SK-N-MC (cell line): ENCODE measurements at regions not wholly inside any gene's neighbourhood (a gene's known extent, or its start where the extent isn't known, plus 50 kb on each side); places are given as distances from the start of the nearest gene placed in this dataset.

Source experiments
- EZH2 ChIP-seq: fragments of 200-600 bp; sonication (generic); IDR thresholded peaks from one replicate; pipeline ENCODE4 v1.6.1; 2017; ENCODE audit warnings: antibody characterized with exemption
- POLR2AphosphoS5 ChIP-seq: IDR thresholded peaks from 2 replicates; pipeline ENCODE4 v1.6.1; 2012; ENCODE audit warnings: mild to moderate bottlenecking, low read depth, low read length, borderline replicate concordance

GRCh38 chrX:4930426-4930825 is 1217.0 kb upstream of the PRKX start:
- TF ChIP-seq POLR2AphosphoS5 (no peak), EZH2 (no peak)
